LoVo (cell line): ENCODE measurements at regions not wholly inside any gene's neighbourhood (a gene's known extent, or its start where the extent isn't known, plus 50 kb on each side); places are given as distances from the start of the nearest gene placed in this dataset.
"Not testable (repeated sequence)": the region's sequence is repeated elsewhere in the genome, so short reads cannot be mapped to it uniquely, and the experiment has no call there.

Experiments used
- DNase-seq: peaks from one replicate; pipeline ENCODE4 v3.0.0-alpha.2; 2016; ENCODE audit warnings: low spot score

DNA sequence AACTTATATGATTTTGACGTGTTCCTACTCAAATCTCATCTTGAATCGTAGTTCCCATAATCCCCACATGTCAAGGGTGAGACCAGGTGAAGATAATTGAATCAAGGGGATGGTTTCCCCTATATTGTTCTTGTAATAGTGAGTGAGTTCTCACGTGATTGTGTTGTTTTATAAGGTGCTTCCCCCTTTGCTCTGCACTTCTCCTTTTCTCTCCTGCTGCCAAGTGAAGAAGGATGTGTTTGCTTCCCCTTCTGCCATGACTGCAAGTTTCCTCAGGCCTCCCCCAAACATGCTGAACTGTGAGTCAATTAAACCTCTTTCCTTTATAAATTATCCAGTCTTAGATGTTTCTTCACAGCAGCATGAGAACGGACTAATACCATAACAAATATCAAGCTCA lies 83.2 kb downstream of the MANEA start:
- DNase-seq: no peak

DNA sequence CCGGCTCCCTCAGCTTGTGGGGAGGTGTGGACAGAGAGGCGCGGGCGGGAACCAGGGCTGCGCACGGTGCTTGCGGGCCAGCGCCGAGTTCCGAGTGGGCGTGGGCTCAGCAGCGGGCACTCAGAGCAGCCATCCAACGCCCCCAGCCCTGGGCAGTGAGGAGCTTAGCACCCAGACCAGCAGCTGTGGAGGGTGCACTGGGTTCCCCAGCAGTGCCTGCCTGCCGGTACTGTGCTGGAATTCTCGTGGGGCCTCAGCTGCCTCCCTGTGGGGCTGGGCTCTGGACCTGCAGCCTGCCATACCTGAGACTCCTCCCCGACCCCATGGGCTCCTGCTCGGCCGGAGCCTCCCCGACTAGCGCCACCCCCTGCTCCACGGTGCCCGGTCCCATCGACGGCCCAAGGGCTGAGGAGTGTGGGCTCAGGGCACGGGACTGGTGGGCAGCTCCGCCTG lies 92.7 kb downstream of the MANEA start:
- DNase-seq: no peak

DNA sequence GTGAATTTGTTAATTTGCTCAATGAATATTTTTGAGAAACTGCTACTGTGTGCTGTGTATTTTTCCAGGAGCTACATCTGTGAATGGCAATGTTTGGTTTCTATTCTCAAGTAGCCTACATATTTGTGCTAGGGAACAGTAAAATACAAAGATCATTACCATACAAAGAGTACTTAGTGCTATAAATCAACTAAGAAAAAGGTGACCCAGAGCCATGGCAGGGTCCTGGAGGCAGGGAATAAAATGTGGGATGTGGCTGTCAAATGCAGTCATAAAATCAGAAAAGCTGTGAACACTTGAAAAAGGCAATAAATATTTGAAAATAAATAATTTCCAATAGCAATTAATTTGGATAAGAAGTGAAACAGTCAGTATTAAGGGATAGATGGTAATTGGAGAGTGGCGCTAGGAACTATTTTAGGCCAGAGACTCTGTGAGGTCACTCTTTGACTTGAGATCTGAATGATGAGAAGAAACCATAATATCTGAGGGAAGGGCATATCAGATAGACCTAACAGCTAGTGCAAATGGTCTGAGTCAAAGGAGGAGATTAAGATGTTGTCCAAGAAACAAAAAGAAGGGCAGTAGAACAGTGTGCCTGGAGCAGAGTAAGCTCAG lies 98.8 kb downstream of the MANEA start:
- no peak for DNase-seq

DNA sequence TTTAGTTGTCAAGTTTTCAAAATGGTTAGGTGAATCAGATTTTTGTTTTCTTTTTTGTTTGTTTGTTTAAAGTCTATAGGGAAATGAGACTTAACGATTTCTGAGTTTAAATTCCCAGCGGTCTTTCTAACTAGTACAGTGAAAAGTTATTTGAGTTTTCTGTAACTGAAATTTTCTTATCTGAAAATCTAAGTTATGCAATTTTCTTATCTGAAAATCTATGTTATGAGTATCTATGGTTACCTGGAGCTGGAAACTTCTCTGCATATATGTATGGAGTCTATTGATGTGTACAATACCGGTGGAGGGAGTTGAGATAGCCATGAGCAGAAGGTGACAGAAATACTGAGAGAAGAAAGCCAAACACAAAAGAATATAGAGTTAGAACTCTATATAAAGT lies 102.6 kb downstream of the MANEA start:
- DNase-seq: no peak

DNA sequence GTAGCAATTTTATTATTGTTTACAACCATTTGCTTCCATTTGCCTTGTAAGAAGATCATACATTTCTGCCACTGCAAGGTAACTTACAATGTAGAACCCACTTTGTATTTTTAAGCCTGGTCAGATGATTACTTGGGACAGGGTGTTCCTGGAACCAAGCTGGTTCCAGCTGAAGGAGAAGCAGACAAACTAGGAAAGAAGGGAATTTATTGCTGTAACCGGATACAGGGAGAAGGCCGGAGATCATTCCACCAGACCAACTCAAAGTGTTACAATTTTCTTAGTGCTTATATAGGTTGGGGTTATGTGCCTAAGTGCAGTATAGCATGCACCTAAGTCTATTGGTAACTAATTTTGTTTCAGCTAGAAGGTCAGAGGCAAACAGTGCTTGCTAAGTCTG lies 104.4 kb downstream of the MANEA start:
- no peak for DNase-seq

DNA sequence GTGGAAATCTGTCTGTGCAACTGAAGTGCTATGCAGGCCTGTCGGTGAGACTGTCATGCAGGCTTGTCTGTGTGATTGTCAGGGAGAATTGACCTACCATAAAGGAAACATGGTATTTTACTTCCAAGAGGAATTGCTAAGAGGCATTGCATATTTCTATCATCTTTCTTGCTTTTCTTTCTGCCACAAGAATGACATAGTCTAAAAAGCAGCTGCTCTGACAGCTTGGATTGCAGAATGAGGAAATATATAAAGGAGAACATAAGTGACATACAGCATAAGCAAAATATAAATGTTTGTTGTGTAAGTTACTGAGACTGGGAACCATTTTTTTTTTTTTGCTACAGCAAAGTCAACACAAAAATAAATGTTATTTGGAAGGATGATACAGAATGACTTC lies 105.1 kb downstream of the MANEA start:
- DNase-seq: no peak

DNA sequence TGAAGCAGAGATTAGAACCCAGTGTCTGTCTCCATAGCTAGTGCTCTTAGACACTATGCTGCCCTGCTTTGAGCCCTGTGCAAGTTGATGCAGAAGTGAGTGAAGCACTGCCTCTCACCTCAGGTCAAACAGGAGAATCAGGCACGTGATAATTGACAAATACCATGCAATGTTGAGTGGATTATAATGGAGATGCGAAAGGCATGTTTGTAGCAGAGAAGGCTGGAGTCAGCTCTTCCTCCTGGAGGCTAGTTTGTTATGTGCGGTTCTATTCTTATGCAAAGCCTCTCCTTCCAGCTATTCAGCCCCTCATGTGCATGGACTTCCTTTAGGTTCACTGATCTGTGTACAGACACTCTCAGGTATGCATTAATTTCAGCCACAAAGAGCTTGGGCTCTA lies 108.5 kb downstream of the MANEA start:
- DNase-seq: no peak

DNA sequence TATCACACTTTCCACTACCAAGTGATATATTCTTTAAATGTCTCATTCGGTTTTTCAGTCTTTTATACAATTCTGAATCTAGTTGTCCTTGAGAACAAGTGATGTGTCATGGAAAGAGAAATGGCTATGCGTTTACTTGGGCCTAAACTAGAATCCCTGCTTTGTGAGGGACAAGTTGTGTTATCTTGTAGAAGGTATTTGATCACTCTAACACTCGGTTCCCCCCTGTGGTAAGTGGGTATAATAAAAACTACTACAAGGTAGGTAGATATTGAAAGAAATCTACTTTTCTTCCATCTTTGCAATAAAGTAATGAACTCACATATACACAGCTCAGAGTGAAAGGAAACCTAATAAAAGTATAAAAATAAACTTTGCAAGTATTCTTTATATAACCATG lies 108.9 kb downstream of the MANEA start:
- DNase-seq: no peak

DNA sequence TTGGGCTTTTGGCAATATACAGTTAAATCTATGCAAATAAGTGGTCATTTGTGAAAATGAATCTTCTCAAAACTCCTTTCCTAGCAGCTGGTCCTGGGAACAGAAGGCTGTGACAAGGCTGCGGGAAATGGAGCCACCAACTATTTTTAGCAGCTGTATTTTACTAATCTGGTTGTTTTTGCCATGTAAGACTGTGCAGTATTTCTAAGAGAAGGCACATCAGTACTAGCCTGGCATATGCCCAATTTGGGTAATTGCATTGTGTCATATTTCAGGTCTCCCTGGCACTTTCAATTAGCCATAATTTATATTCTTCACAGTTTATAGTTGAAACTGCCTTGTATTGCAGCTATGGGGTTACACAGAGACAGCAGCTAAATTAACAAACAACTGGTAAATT lies 109.6 kb downstream of the MANEA start:
- DNase-seq: no peak

DNA sequence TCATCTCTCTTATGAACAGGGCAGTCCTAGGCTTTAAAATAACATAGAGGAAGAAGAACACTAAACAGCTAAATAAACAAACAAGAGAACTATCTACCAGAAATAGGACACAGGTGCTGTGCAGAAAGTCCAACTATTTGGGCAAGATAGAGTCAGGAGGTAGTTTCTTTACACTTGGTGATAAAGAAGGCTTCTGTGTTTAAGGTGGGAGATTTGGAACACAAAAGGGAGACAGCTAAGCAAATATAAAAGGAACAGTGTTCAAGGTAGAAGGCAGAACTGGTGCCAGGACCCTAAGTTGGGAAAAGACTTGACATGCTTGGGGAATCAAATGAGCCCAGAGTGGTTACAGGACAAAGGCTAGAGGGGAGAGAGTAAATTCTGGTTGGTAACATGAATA lies 110.5 kb downstream of the MANEA start:
- DNase-seq: no peak

DNA sequence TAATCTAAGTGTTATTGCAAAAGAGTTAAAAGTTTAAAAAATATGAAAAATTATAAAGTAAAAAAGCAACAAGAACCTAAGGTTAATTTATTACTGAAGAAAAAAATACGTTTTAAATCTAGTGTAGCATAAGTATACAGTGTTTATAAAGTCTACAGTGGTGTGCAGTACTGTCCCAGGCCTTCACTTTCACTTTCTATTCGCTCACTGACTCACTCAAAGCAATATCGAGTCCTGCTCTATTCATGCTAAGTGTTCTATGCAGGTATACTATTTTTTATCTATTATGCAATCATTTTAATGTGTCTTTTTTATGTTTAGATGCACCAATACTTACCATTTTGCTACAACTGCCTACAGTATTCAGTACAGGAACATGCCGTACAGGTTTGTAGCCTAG lies 113.0 kb downstream of the MANEA start:
- DNase-seq: peak; percentile 25

DNA sequence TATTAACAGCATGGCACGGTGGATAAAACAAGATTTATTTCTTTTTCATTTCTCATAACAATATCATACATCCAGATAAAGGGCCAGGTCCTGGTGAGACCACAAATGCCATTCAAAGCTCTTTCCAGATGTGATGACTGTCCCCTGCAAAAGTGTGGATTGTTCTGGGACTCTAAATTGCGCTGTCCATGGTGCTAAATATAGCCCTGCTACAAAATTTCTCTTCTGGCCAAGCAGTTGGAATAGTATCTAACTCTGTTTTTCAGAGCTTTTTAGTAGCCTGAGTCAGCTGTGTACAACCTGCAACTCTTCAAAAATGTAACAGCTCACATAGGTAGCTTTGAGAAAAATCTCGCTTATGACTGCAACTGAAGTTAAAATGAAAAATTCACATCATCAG lies 115.8 kb downstream of the MANEA start:
- peak; percentile 33 for DNase-seq

DNA sequence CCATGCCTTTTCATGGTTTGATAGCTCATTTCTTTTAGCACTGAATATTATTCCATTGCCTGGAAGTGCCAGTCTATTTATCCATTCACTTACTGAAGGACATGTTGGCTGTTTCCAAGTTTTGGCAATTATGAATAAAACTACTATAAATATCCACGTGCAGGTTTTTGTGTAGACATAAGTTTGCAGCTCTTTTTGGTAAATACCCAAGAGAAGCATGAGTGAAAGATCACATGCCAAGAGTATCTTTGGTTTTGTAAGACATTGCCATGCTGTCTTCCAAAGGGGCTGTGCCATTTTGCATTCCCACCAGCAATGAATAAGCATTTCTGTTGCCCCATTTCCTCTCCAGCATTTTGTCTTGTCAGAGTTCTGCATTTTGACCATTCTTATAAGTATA lies 120.9 kb downstream of the MANEA start:
- no peak for DNase-seq

DNA sequence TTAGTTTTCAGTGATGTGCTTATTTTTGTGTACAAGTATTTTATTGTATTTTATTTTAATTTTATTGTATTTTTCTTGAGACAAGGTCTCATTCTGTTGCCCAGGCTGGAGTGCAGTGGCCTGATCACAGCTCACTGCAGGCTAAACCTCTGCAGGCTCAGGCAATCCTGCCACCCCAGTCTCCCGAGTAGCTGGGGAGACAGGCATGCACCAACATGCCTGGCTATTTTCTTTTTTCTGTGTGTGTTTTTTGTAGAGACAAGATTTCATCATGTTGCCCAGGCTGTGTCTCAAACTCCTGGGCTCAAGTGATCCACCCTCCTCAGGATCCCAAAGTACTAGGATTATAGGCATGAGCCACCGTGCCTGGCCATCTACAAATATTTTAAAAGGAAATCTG lies 146.3 kb downstream of the MANEA start:
- DNase-seq: no peak

DNA sequence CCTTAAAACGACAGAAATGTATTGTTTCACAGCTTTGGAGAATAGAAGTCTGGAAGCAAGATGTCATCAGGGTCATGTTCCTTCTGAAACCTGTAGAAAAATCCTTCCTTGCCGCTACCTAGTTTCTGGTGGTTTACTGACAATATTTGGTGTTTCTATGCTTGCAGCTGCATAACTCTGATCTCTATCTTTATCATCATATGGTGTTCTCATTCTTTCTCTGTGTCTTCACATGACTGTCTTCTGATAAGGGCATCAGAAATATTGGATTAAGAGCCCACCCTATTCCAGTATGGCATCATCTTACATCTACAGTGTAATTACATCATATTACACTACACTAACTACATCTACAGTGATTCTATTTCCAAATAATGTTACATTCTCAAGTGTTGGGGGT lies 148.0 kb downstream of the MANEA start:
- no peak for DNase-seq

DNA sequence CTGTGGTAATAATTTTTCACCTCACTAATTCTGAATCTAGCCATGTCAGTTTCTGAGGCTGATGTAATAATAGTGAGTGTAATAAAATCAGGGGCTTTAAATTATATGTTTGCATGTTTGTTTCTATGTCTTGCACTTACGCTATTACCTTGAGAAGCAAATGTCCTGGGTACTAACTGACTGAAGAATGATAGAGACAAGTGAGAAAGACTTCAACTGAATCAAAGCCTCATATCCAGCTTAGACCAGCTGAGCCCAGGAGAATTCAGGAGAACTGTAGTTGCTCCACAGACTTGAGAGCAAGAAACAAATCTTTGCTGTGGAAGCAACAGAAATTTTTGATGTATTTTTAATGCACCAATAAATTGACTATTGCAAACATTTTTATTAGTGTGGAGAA lies 162.8 kb downstream of the MANEA start:
- DNase-seq: no peak

DNA sequence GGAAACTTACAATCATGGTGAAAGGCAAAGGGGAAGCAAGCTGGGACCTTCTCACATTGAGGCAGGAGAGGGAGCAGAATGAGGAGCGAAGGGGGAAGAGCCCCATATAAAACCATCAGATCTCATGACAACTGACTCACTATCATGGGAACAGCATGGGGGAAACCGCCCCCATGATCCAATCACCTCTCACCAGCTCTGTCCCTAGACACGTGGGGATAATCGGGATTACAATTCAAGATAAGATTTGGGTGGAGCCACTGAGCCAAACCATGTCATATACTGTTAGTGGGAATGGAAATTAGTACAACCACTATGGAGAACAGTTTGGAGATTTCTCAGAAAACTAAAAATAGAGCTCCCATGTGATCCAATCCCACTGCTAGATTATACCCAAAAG lies 163.7 kb downstream of the MANEA start:
- no peak for DNase-seq

DNA sequence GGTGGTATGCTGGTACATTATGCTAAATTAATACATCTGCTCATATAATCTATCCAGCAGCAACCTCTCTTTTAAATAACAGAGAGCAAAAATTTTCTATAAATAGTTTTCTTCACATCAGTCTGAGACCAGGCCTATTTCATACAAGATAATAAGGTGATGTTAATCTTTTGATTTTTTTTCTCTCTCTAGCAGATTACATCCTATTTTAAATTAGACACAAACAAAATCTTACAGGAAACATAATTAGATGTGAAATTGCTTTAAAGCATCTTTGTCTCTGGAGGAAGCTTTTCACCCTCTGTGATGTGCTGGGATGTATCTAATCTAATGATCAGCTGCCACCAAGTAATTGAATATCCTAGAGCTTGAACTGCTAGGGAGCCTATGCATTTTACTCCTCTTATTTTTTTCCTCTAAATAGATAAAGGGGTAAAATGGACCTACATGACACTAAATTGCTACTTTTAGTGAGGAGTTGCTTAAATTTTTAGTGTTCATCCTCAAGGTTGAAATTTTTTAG lies 165.5 kb downstream of the MANEA start:
- no peak for DNase-seq

DNA sequence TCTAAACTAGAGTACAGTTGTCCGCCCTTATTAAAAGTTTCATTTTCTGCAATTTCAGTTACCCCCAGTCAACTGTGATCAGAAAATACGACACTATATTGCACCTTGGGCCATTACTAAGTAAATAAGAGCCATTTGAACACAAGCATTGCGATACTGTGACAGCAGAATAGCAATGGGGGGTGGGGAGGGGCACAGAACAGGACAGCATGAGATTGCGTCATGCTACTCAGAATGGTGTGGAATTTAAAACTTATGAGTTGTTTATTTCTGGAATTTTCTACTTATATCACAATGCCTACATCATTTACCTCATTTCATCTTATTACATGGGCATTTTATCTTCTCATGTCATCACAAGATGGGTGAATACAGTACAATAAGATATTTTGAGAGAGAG lies 166.3 kb downstream of the MANEA start:
- DNase-seq: no peak

DNA sequence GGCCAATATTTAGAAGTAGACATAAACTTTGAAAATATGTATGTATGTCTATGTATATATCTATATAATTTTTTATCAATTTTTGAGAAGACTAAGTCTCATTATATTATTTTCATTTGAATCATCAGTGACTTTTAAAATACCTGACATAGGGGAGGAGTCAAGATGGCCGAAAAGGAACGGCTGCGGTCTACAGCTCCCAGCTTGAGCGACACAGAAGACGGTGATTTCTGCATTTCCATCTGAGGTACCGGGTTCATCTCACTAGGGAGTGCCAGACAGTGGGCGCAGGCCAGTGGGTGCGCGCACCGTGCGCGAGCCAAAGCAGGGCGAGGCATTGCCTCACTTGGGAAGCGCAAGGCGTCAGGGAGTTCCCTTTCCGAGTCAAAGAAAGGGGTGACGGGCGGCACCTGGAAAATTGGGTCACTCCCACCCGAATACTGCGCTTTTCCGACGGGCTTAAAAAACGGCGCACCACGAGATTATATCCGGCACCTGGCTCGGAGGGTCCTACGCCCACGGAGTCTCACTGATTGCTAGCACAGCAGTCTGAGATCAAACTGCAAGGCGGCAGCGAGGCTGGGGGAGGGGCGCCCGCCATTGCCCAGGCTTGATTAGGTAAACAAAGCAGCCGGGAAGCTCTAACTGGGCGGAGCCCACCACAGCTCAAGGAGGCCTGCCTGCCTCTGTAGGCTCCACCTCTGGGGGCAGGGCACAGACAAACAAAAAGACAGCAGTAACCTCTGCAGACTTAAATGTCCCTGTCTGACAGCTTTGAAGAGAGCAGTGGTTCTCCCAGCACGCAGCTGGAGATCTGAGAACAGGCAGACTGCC lies 181.1 kb downstream of the MANEA start:
- DNase-seq: not testable (repeated sequence)

DNA sequence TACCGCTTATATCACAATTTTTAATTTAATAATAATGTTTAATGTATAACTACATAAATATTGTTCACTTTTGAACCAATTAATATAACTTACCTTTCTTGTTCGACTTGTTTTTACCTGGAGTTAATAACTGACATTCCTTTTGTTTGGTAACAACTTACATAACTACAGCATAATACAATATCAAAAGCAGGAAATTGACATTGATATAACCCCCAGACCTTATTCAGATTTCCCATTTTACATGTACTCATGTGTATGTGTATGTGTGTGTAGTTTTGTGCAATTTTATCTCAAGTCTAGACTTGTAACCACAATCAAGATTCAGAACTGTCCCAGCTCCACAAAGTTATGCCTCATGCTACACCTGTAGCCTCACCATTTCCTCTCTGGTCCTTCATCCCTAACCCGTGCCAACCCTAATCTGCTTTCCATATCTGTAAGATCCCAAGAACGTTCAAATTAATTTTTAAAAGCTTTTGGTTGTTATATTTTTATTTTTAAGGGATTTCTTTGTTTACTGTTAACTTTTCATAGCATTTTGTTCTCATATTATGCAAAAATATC lies 190.6 kb downstream of the MANEA start:
- no peak for DNase-seq

DNA sequence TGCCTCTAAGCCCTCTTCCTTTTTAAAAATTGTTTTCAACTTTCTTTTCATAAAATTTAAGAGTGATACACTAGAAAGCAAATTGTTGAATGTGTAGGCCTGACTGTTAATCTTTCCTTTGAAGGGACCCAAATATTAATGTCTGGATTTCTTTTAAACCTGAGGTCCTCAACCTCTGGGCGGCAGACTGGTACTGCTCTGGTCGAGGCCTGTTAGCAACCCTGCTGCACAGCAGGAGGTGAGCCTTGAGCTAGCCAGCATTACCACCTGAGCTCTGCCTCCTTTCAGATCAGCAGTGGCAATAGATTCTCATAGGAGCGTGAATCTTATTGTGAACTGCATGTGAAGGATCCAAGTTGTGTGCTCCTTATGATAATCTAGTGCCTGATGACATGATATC lies 191.2 kb downstream of the MANEA start:
- DNase-seq: no peak

DNA sequence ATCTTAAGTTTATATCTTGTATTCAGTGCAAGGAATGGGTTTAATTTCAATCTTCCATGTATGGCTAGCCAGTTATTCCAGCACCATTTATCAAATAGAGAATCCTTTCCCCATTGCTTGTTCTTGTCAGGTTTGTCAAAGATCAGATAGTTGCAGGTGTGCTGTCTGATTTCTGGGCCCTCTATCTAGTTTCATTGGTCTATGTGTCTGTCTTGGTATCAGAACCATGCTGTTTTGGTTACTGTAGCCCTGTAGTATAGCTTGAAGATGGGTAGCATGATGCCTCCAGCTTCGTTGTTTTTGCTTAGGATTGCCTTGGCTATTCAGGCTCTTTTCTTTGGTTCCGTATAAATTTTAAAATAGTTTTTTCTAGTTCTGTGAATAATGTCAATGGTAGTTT lies 200.0 kb downstream of the MANEA start:
- DNase-seq: no peak
